Endometrium (tissue), 2 donors: ENCODE measurements at regions not wholly inside any gene's neighbourhood (a gene's known extent, or its start where the extent isn't known, plus 50 kb on each side); places are given as distances from the start of the nearest gene placed in this dataset.

Source experiments
- FAIRE-seq: peaks from 2 replicates; lab custom pipeline; 2012; peaks lifted over from hg19 to GRCh38; lab: Jason Lieb, UNC
- donor health status: control.
- donor health status: control.

GRCh38 chr18:56380685-56381084 is 257.7 kb downstream of the TXNL1 start:
- FAIRE-seq: no peak

- FAIRE-seq: peak; percentile 21
Measured at GRCh38 chr18:56379256-56379655, 259.1 kb downstream of the TXNL1 start.

GRCh38 chr18:56377231-56377630 is 261.2 kb downstream of the TXNL1 start:
- peak; percentile 73 for FAIRE-seq

GRCh38 chr18:56374007-56374655 is 264.3 kb downstream of the TXNL1 start:
- FAIRE-seq: no peak

GRCh38 chr18:56373601-56374000 is 264.8 kb downstream of the TXNL1 start:
- no peak for FAIRE-seq

- FAIRE-seq: no peak
Measured at GRCh38 chr18:56368066-56368465, 270.3 kb downstream of the TXNL1 start.

- FAIRE-seq: no peak
Measured at GRCh38 chr18:56358608-56359280, 279.6 kb downstream of the TXNL1 start.

GRCh38 chr18:56353663-56354260 is 284.6 kb downstream of the TXNL1 start:
- FAIRE-seq: peak; percentile 83

GRCh38 chr18:56351911-56352500 is 286.4 kb downstream of the TXNL1 start:
- no peak for FAIRE-seq

- no peak for FAIRE-seq
Measured at GRCh38 chr18:56337507-56337906, 300.9 kb downstream of the TXNL1 start.

- FAIRE-seq: no peak
Measured at GRCh38 chr18:56333839-56334238, 304.6 kb downstream of the TXNL1 start.

GRCh38 chr18:56333146-56333545 is 305.2 kb downstream of the TXNL1 start:
- FAIRE-seq: no peak

GRCh38 chr18:56332371-56332770 is 306.0 kb downstream of the TXNL1 start:
- no peak for FAIRE-seq

- FAIRE-seq: no peak
Measured at GRCh38 chr18:56330366-56331110, 307.9 kb downstream of the TXNL1 start.

GRCh38 chr18:56329536-56329935 is 308.9 kb downstream of the TXNL1 start:
- FAIRE-seq: no peak

- no peak for FAIRE-seq
Measured at GRCh38 chr18:56327191-56327885, 311.1 kb downstream of the TXNL1 start.

- no peak for FAIRE-seq
Measured at GRCh38 chr18:56326336-56327072, 311.9 kb downstream of the TXNL1 start.

- FAIRE-seq: no peak
Measured at GRCh38 chr18:56323673-56324072, 314.7 kb downstream of the TXNL1 start.

GRCh38 chr18:56322406-56322805 is 316.0 kb downstream of the TXNL1 start:
- no peak for FAIRE-seq

- no peak for FAIRE-seq
Measured at GRCh38 chr18:56321470-56321869, 316.9 kb downstream of the TXNL1 start.

- FAIRE-seq: no peak
Measured at GRCh38 chr18:56319953-56320352, 318.4 kb downstream of the TXNL1 start.
